LNCaP clone FGC (cell line): ENCODE measurements at regions not wholly inside any gene's neighbourhood (a gene's known extent, or its start where the extent isn't known, plus 50 kb on each side); places are given as distances from the start of the nearest gene placed in this dataset.

Source experiments
- DNase-seq: peaks from one replicate; pipeline ENCODE4 v3.0.0-alpha.2; 2011; ENCODE audit warnings: low read depth
- H3K4me3 ChIP-seq: 2 replicates; pipeline ENCODE4 v1.5.1; 2011; ENCODE audit warnings: mild to moderate bottlenecking, low read depth, low read length, control low read depth
- TF ChIP-seq, protein P1 (sequence below): IDR thresholded peaks from 2 replicates; pipeline ENCODE4 v1.5.1; 2012; ENCODE audit warnings: mild to moderate bottlenecking; ENCODE audit not compliant: control insufficient read depth, insufficient read depth; ENCODE audit errors: extremely low read depth

DNA sequence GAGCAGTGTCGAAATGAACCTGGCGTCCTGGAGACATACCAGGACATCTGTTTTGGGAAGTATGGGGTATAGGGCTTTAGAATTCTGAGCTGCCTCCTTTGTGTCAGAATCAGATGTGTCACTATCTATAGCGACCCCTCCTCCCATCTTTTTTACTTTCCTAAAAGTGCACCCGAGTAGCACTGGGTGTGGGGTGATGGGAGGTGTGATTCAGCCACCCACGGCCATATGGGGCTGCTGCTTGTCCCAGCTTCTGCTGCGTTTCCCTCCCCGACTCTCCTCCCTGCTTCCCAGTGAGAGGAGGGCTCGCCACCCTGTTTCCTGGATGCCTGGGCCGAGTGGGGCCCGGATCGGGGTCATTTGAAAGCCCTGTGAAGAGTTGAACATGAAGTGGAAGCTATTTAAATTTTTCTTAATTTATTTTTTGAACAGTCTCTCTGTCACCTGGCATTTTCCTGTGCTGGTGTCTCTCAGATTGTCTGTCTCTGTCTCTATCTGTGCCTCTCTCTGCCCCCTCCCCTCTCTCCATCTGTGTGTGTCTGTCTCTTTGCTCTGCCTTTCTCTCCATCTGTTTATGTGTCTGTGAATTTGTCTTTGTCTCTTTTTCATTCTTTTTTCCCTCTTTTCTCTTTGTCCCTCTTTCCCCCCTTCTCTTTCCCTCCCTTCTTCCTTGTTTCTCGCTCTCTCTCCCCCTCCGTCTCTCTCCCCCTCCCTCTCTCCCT lies 638.8 kb upstream of the EEF2KMT start:
- H3K4me3 ChIP-seq = no peak overlapping the region
- TF ChIP-seq, protein P1, sequence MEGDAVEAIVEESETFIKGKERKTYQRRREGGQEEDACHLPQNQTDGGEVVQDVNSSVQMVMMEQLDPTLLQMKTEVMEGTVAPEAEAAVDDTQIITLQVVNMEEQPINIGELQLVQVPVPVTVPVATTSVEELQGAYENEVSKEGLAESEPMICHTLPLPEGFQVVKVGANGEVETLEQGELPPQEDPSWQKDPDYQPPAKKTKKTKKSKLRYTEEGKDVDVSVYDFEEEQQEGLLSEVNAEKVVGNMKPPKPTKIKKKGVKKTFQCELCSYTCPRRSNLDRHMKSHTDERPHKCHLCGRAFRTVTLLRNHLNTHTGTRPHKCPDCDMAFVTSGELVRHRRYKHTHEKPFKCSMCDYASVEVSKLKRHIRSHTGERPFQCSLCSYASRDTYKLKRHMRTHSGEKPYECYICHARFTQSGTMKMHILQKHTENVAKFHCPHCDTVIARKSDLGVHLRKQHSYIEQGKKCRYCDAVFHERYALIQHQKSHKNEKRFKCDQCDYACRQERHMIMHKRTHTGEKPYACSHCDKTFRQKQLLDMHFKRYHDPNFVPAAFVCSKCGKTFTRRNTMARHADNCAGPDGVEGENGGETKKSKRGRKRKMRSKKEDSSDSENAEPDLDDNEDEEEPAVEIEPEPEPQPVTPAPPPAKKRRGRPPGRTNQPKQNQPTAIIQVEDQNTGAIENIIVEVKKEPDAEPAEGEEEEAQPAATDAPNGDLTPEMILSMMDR = no peak
- no peak for DNase-seq

DNA sequence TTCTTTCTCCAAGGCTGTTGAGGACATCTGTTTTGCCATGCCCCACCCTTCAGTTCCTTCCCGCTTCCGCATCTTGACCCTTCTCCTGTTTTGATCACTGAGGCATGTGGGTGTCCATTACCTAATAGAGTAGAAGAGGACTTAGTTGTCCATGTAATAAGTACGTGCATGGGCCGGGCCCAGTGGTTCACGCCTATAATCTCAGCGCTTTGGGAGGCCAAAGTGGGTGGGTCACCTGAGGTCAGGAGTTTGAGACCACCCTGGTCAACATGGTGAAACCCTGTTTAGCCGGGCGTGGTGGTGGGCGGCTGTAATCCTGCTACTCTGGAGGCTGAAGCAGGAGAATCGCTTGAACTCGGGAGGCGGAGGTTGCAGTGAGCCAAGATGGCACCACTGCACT lies 637.8 kb upstream of the EEF2KMT start:
- TF ChIP-seq, protein P1 = no peak
- no peak overlapping the region for H3K4me3 ChIP-seq
- no peak for DNase-seq

DNA sequence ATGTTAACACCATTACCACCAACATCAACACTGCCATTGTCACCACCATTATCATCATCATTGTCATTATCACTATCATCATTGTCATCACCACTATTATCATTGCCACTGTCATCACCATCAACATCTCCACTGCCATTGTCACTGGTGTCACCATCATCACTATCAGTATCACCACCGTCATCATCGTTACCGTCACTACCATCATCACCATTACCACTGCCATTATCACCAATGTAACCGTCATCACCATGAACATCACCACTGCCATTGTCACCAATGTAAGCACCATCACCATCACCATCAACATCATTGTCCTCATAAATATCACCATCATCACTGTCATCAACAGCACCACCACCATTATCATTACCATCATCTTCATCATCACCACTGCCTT lies 633.2 kb upstream of the EEF2KMT start:
- DNase-seq = no peak
- H3K4me3 ChIP-seq = no peak overlapping the region
- TF ChIP-seq, protein P1 = no peak

DNA sequence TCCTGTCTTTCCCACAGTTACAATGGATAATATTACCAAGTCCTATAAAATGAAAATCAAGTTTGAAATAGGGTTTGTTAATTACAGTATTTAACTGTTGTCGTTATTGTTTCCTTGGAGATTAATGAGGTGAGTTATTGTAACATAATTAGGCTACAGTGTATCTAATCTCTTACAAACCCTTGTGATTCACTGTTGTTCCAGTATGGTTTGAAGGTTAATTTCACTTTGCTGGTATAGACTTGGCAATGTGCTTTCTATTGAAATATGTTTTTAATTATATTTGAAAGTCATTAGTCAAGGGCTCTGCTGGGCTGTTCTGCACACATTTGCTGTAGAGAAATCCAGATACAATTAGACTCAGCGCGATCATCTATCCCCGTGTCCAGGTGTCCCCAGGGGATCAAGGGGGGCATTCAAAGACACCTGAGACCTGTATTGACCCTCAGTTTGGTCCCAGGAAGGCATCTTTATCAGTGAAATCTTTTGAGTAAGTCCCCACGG lies 624.6 kb upstream of the EEF2KMT start:
- H3K4me3 ChIP-seq = no peak overlapping the region
- DNase-seq = no peak
- TF ChIP-seq, protein P1 = no peak

DNA sequence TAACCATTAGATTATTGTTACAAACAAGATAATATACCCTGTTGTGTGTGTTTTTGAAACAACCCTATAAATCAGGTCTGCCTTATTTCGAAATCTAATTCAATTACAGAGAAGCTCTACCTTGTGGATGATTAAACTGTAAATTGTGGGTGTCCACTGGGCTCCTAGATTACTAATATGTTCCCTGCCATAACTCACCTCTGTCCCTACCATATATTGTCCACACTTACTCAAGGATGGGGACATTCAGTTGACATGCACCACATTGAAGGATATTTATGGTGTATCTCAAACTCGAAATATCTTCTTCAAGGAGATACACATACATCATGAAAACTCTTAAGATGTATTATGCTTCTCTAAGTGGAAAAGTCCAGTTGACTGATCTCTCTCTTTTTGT lies 617.6 kb upstream of the EEF2KMT start:
- TF ChIP-seq, protein P1 = no peak
- DNase-seq = no peak
- H3K4me3 ChIP-seq = no peak overlapping the region

DNA sequence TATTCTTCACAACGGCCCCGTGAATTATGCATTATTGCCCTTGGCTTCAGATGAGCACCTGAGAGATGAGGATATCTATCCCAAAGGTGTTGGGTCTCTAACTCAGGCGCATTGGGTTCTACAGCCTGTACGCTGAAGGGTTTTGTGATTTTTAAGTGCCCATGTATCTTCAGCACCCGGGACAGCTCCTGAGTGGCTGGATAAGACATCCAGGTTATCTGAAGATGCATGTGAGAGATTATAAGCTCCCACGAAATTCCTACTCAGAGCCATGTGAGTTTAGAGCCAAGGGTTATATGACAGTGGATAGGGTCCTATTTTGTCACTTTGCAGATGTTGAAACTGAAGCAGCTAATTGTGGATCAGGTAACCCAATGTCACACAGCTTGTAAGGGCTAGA lies 612.3 kb upstream of the EEF2KMT start:
- no peak for DNase-seq

DNA sequence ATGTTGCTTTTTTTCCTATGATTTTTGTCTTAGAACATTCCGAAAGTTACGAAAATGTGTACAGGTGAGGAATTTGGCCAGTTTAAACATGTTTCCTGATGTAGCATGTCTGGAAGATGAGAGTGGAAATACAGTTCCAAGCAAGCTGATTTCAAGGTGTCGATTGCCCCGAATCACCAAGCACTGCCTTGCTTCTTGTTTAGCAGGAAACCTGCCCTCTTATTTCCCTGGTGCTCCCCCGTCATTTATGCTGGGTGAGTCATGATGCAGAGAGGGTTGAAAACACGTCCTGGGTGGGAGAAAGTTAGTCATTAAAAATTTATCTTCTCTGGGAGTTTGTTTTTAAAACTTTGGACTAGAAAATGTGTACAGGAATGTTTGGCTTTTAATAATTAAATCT lies 608.6 kb upstream of the EEF2KMT start:
- no peak for DNase-seq
- TF ChIP-seq, protein P1 = no peak
- H3K4me3 ChIP-seq = no peak overlapping the region

More for the DNA sequence above, 612.3 kb upstream of the EEF2KMT start:
- TF ChIP-seq, protein P1 = no peak
- no peak overlapping the region for H3K4me3 ChIP-seq
